ENCODE measurements at regions not wholly inside any gene's neighbourhood (a gene's known extent, or its start where the extent isn't known, plus 50 kb on each side); places are given as distances from the start of the nearest gene placed in this dataset.

- H3K9me3 ChIP-seq (replicated peaks), result no peaks in the 10 kb centered on the region
- no peak overlapping the region for H3K4me3 ChIP-seq
- H3K36me3 ChIP-seq, result no peaks in the 10 kb centered on the region
- no peaks in the 10 kb centered on the region for H3K27me3 ChIP-seq (replicated peaks)
- no peak for DNase-seq (ENCODE audit: low read depth in 1 of 2, low spot score in 2 of 2)
- H3K27ac ChIP-seq, result no peak overlapping the region
- no peaks in the 10 kb centered on the region for H3K4me1 ChIP-seq (replicated peaks)
These were observed 721.5 kb upstream of the KLHL1 start for GRCh38 chr13:70829748-70830147.

- H3K4me1 ChIP-seq (replicated peaks), result no peaks in the 10 kb centered on the region
- no peak overlapping the region for H3K27ac ChIP-seq
- H3K9me3 ChIP-seq (replicated peaks), result no peaks in the 10 kb centered on the region
- no peak overlapping the region for H3K4me3 ChIP-seq
- no peaks in the 10 kb centered on the region for H3K27me3 ChIP-seq (replicated peaks)
- H3K36me3 ChIP-seq, result no peaks in the 10 kb centered on the region
- DNase-seq (ENCODE audit: low read depth in 1 of 2, low spot score in 2 of 2), result no peak
These were observed 709.3 kb upstream of the KLHL1 start for GRCh38 chr13:70817576-70817975.

GRCh38 chr13:70816853-70817252 is 708.6 kb upstream of the KLHL1 start:
- Histone ChIP-seq H3K4me3 (no peak overlapping the region), H3K4me1 (replicated peaks) (no peaks in the 10 kb centered on the region), H3K9me3 (replicated peaks) (no peaks in the 10 kb centered on the region), H3K27me3 (replicated peaks) (no peaks in the 10 kb centered on the region), H3K36me3 (no peaks in the 10 kb centered on the region), H3K27ac (no peak overlapping the region)
- no peak for DNase-seq (ENCODE audit: low read depth in 1 of 2, low spot score in 2 of 2)

GRCh38 chr13:70814684-70815083 is 706.4 kb upstream of the KLHL1 start:
- Histone ChIP-seq H3K27ac (no peak overlapping the region), H3K27me3 (replicated peaks) (no peaks in the 10 kb centered on the region), H3K9me3 (replicated peaks) (no peaks in the 10 kb centered on the region), H3K4me3 (no peak overlapping the region), H3K36me3 (no peaks in the 10 kb centered on the region), H3K4me1 (replicated peaks) (no peaks in the 10 kb centered on the region)
- DNase-seq (ENCODE audit: low read depth in 1 of 2, low spot score in 2 of 2), result no peak

- Histone ChIP-seq H3K4me1 (replicated peaks) (no peaks in the 10 kb centered on the region), H3K4me3 (no peak overlapping the region), H3K27ac (no peak overlapping the region), H3K27me3 (replicated peaks) (no peaks in the 10 kb centered on the region), H3K9me3 (replicated peaks) (no peaks in the 10 kb centered on the region), H3K36me3 (no peaks in the 10 kb centered on the region)
- DNase-seq (ENCODE audit: low read depth in 1 of 2, low spot score in 2 of 2), result no peak
These were observed 704.2 kb upstream of the KLHL1 start for GRCh38 chr13:70812481-70812880.

- Histone ChIP-seq H3K36me3 (no peaks in the 10 kb centered on the region), H3K4me3 (no peak overlapping the region), H3K27ac (no peak overlapping the region), H3K27me3 (replicated peaks) (no peaks in the 10 kb centered on the region), H3K4me1 (replicated peaks) (no peaks in the 10 kb centered on the region), H3K9me3 (replicated peaks) (no peaks in the 10 kb centered on the region)
- DNase-seq (ENCODE audit: low read depth in 1 of 2, low spot score in 2 of 2), result no peak
These were observed 701.3 kb upstream of the KLHL1 start for GRCh38 chr13:70809588-70809987.

- H3K4me1 ChIP-seq (replicated peaks), result no peaks in the 10 kb centered on the region
- DNase-seq (ENCODE audit: low read depth in 1 of 2, low spot score in 2 of 2), result no peak
- no peaks in the 10 kb centered on the region for H3K36me3 ChIP-seq
These were observed 690.1 kb upstream of the KLHL1 start for GRCh38 chr13:70798385-70798784.

GRCh38 chr13:70795484-70795883 is 687.2 kb upstream of the KLHL1 start:
- Histone ChIP-seq H3K4me3 (no peak overlapping the region), H3K36me3 (no peaks in the 10 kb centered on the region), H3K27me3 (replicated peaks) (no peaks in the 10 kb centered on the region), H3K9me3 (replicated peaks) (no peaks in the 10 kb centered on the region), H3K4me1 (replicated peaks) (no peaks in the 10 kb centered on the region), H3K27ac (no peak overlapping the region)
- DNase-seq (ENCODE audit: low read depth in 1 of 2, low spot score in 2 of 2), result no peak

More at GRCh38 chr13:70798385-70798784, 690.1 kb upstream of the KLHL1 start:
- Histone ChIP-seq H3K27ac (no peak overlapping the region), H3K4me3 (no peak overlapping the region), H3K27me3 (replicated peaks) (no peaks in the 10 kb centered on the region), H3K9me3 (replicated peaks) (no peaks in the 10 kb centered on the region)

- H3K27me3 ChIP-seq (replicated peaks), result no peaks in the 10 kb centered on the region
- DNase-seq (ENCODE audit: low read depth in 1 of 2, low spot score in 2 of 2), result no peak
These were observed 683.9 kb upstream of the KLHL1 start for GRCh38 chr13:70792121-70792520.

GRCh38 chr13:70789751-70790150 is 681.5 kb upstream of the KLHL1 start:
- no peak for DNase-seq (ENCODE audit: low read depth in 1 of 2, low spot score in 2 of 2)
- no peak overlapping the region for H3K27ac ChIP-seq
- H3K27me3 ChIP-seq (replicated peaks), result no peaks in the 10 kb centered on the region
- H3K4me1 ChIP-seq (replicated peaks), result no peaks in the 10 kb centered on the region
- H3K4me3 ChIP-seq, result no peak overlapping the region
- no peaks in the 10 kb centered on the region for H3K36me3 ChIP-seq
- no peaks in the 10 kb centered on the region for H3K9me3 ChIP-seq (replicated peaks)

More at GRCh38 chr13:70792121-70792520, 683.9 kb upstream of the KLHL1 start:
- no peak overlapping the region for H3K4me3 ChIP-seq
- no peaks in the 10 kb centered on the region for H3K4me1 ChIP-seq (replicated peaks)
- no peak overlapping the region for H3K27ac ChIP-seq
- H3K9me3 ChIP-seq (replicated peaks), result no peaks in the 10 kb centered on the region
- no peaks in the 10 kb centered on the region for H3K36me3 ChIP-seq

- no peak overlapping the region for H3K27ac ChIP-seq
- no peaks in the 10 kb centered on the region for H3K36me3 ChIP-seq
- no peaks in the 10 kb centered on the region for H3K9me3 ChIP-seq (replicated peaks)
- no peak for DNase-seq (ENCODE audit: low read depth in 1 of 2, low spot score in 2 of 2)
- no peaks in the 10 kb centered on the region for H3K4me1 ChIP-seq (replicated peaks)
- H3K27me3 ChIP-seq (replicated peaks), result no peaks in the 10 kb centered on the region
- no peak overlapping the region for H3K4me3 ChIP-seq
These were observed 679.8 kb upstream of the KLHL1 start for GRCh38 chr13:70788074-70788473.

GRCh38 chr13:70784207-70784989 is 676.1 kb upstream of the KLHL1 start:
- Histone ChIP-seq H3K27me3 (replicated peaks) (no peaks in the 10 kb centered on the region), H3K36me3 (no peaks in the 10 kb centered on the region), H3K4me1 (replicated peaks) (no peaks in the 10 kb centered on the region), H3K27ac (no peak overlapping the region), H3K9me3 (replicated peaks) (no peaks in the 10 kb centered on the region), H3K4me3 (no peak overlapping the region)
- no peak for DNase-seq (ENCODE audit: low read depth in 1 of 2, low spot score in 2 of 2)

GRCh38 chr13:70769817-70770216 is 661.6 kb upstream of the KLHL1 start:
- no peak overlapping the region for H3K27ac ChIP-seq

GRCh38 chr13:70758932-70759331 is 650.7 kb upstream of the KLHL1 start:
- Histone ChIP-seq H3K36me3 (no peaks in the 10 kb centered on the region), H3K27ac (no peak overlapping the region), H3K9me3 (replicated peaks) (no peaks in the 10 kb centered on the region), H3K4me1 (replicated peaks) (no peaks in the 10 kb centered on the region), H3K4me3 (no peak overlapping the region), H3K27me3 (replicated peaks) (no peaks in the 10 kb centered on the region)
- no peak for DNase-seq (ENCODE audit: low read depth in 1 of 2, low spot score in 2 of 2)

More at GRCh38 chr13:70769817-70770216, 661.6 kb upstream of the KLHL1 start:
- H3K9me3 ChIP-seq (replicated peaks), result no peaks in the 10 kb centered on the region
- no peak for DNase-seq (ENCODE audit: low read depth in 1 of 2, low spot score in 2 of 2)
- no peaks in the 10 kb centered on the region for H3K36me3 ChIP-seq
- no peak overlapping the region for H3K4me3 ChIP-seq
- H3K27me3 ChIP-seq (replicated peaks), result no peaks in the 10 kb centered on the region
- H3K4me1 ChIP-seq (replicated peaks), result no peaks in the 10 kb centered on the region

GRCh38 chr13:70756088-70756487 is 647.8 kb upstream of the KLHL1 start:
- H3K36me3 ChIP-seq, result no peaks in the 10 kb centered on the region
- H3K9me3 ChIP-seq (replicated peaks), result no peaks in the 10 kb centered on the region
- no peak overlapping the region for H3K27ac ChIP-seq
- no peaks in the 10 kb centered on the region for H3K4me1 ChIP-seq (replicated peaks)
- no peak overlapping the region for H3K4me3 ChIP-seq
- no peak for DNase-seq (ENCODE audit: low read depth in 1 of 2, low spot score in 2 of 2)
- H3K27me3 ChIP-seq (replicated peaks), result no peaks in the 10 kb centered on the region
